ENCODE measurements at regions not wholly inside any gene's neighbourhood (a gene's known extent, or its start where the extent isn't known, plus 50 kb on each side); places are given as distances from the start of the nearest gene placed in this dataset.

- Mint-ChIP-seq H3K4me3 (no peak overlapping the region), H3K36me3 (no peaks in the 10 kb centered on the region), H3K27ac (no peak overlapping the region), H3K27me3 (peaks cover 0 to 4% (median 2%) of the 10 kb centered on the region in 3 donors), H3K4me1 (peaks cover 5 to 17% (median 11%) of the 10 kb centered on the region in 3 donors), H3K9me3 (no peaks in the 10 kb centered on the region)
- no peak for ATAC-seq (ENCODE audit: low read depth in 2 of 2)
- DNase-seq: no peak
These were observed 75.0 kb upstream of the CALM2 start for GRCh38 chr2:47251404-47251675.

GRCh38 chr2:47250586-47251403 lies 74.5 kb upstream of the CALM2 start:
- no peaks in the 10 kb centered on the region for H3K9me3 Mint-ChIP-seq
- ATAC-seq (ENCODE audit: low read depth in 2 of 2) (no peak), DNase-seq (no peak)
- H3K27me3 Mint-ChIP-seq: peaks cover 0 to 10% (median 8%) of the 10 kb centered on the region in 3 donors
- peak overlapping the region in 1 of 6 donors; percentile 42 for H3K27ac Mint-ChIP-seq
- no peak overlapping the region for H3K4me3 Mint-ChIP-seq
- H3K4me1 Mint-ChIP-seq: peaks cover 5 to 17% (median 11%) of the 10 kb centered on the region in 3 donors
- H3K36me3 Mint-ChIP-seq: no peaks in the 10 kb centered on the region

GRCh38 chr2:47249931-47250330 lies 73.6 kb upstream of the CALM2 start:
- H3K27me3 Mint-ChIP-seq: peaks cover 5 to 16% (median 8%) of the 10 kb centered on the region in 3 donors
- H3K4me3 Mint-ChIP-seq: no peak overlapping the region
- H3K9me3 Mint-ChIP-seq: no peaks in the 10 kb centered on the region
- peaks cover 5 to 22% (median 8%) of the 10 kb centered on the region in 3 donors for H3K4me1 Mint-ChIP-seq
- ATAC-seq (ENCODE audit: low read depth in 2 of 2) (no peak), DNase-seq (no peak)
- H3K27ac Mint-ChIP-seq: no peak overlapping the region
- H3K36me3 Mint-ChIP-seq: no peaks in the 10 kb centered on the region

GRCh38 chr2:47249157-47249900 lies 73.0 kb upstream of the CALM2 start:
- Mint-ChIP-seq H3K4me1 (peaks cover under 1 to 19% (median 4%) of the 10 kb centered on the region in 3 donors), H3K27me3 (peaks cover 5 to 16% (median 8%) of the 10 kb centered on the region in 3 donors), H3K36me3 (no peaks in the 10 kb centered on the region), H3K4me3 (no peak overlapping the region), H3K9me3 (no peaks in the 10 kb centered on the region), H3K27ac (no peak overlapping the region)
- ATAC-seq (ENCODE audit: low read depth in 2 of 2) (no peak), DNase-seq (no peak)

GRCh38 chr2:47243596-47244323 lies 67.4 kb upstream of the CALM2 start:
- Mint-ChIP-seq H3K27ac (peak overlapping the region in 1 of 6 donors; percentile 93), H3K9me3 (no peaks in the 10 kb centered on the region), H3K4me3 (no peak overlapping the region), H3K36me3 (no peaks in the 10 kb centered on the region), H3K4me1 (peaks cover 0 to 5% (median 0%) of the 10 kb centered on the region in 3 donors), H3K27me3 (peaks cover 5 to 16% (median 8%) of the 10 kb centered on the region in 3 donors)
- DNase-seq (no peak), ATAC-seq (ENCODE audit: low read depth in 2 of 2) (no peak)

GRCh38 chr2:47241715-47242114 lies 65.4 kb upstream of the CALM2 start:
- no peak for ATAC-seq (ENCODE audit: low read depth in 2 of 2)
- Mint-ChIP-seq H3K9me3 (no peaks in the 10 kb centered on the region), H3K4me3 (no peak overlapping the region), H3K4me1 (peaks cover 0 to 5% (median 0%) of the 10 kb centered on the region in 3 donors), H3K27me3 (peaks cover 5 to 15% (median 8%) of the 10 kb centered on the region in 3 donors), H3K27ac (no peak overlapping the region), H3K36me3 (no peaks in the 10 kb centered on the region)
- DNase-seq: no peak

GRCh38 chr2:47239119-47239969 lies 63.0 kb upstream of the CALM2 start:
- Mint-ChIP-seq H3K27ac (no peak overlapping the region), H3K36me3 (no peaks in the 10 kb centered on the region), H3K4me3 (no peak overlapping the region), H3K27me3 (peaks cover 0 to 6% (median 1%) of the 10 kb centered on the region in 3 donors), H3K4me1 (no peaks in the 10 kb centered on the region), H3K9me3 (peaks cover 0 to 2% (median 0%) of the 10 kb centered on the region in 7 donors)
- no peak for ATAC-seq (ENCODE audit: low read depth in 2 of 2)
- no peak for DNase-seq

GRCh38 chr2:47238638-47239037 lies 62.3 kb upstream of the CALM2 start:
- H3K4me3 Mint-ChIP-seq: no peak overlapping the region
- no peaks in the 10 kb centered on the region for H3K36me3 Mint-ChIP-seq
- no peak overlapping the region for H3K27ac Mint-ChIP-seq

GRCh38 chr2:47237375-47238334 lies 61.3 kb upstream of the CALM2 start:
- Mint-ChIP-seq H3K36me3 (no peaks in the 10 kb centered on the region), H3K9me3 (peaks cover 0 to 2% (median 0%) of the 10 kb centered on the region in 7 donors), H3K4me1 (no peaks in the 10 kb centered on the region), H3K4me3 (no peak overlapping the region), H3K27ac (peak overlapping the region in 1 of 6 donors; percentile 50), H3K27me3 (peaks cover 0 to 11% (median 10%) of the 10 kb centered on the region in 3 donors)
- DNase-seq (no peak), ATAC-seq (ENCODE audit: low read depth in 2 of 2) (no peak)

More at GRCh38 chr2:47238638-47239037, 62.3 kb upstream of the CALM2 start:
- ATAC-seq (ENCODE audit: low read depth in 2 of 2): no peak
- Mint-ChIP-seq H3K27me3 (peaks cover 0 to 11% (median 8%) of the 10 kb centered on the region in 3 donors), H3K4me1 (no peaks in the 10 kb centered on the region), H3K9me3 (peaks cover 0 to 2% (median 0%) of the 10 kb centered on the region in 7 donors)
- no peak for DNase-seq

- DNase-seq (no peak), ATAC-seq (ENCODE audit: low read depth in 2 of 2) (no peak)
- peak overlapping the region in 1 of 8 donors; percentile 61 for H3K4me3 Mint-ChIP-seq
- no peaks in the 10 kb centered on the region for H3K4me1 Mint-ChIP-seq
- H3K27ac Mint-ChIP-seq: no peak overlapping the region
- H3K36me3 Mint-ChIP-seq: no peaks in the 10 kb centered on the region
- H3K9me3 Mint-ChIP-seq: peaks cover 0 to 2% (median 0%) of the 10 kb centered on the region in 7 donors
- H3K27me3 Mint-ChIP-seq: peaks cover 0 to 11% (median 10%) of the 10 kb centered on the region in 3 donors
These were observed 60.3 kb upstream of the CALM2 start for GRCh38 chr2:47236503-47237215.

GRCh38 chr2:47235132-47235531 lies 58.8 kb upstream of the CALM2 start:
- H3K9me3 Mint-ChIP-seq: peaks cover 0 to 2% (median 0%) of the 10 kb centered on the region in 7 donors
- DNase-seq: no peak
- H3K4me1 Mint-ChIP-seq: no peaks in the 10 kb centered on the region
- no peak overlapping the region for H3K27ac Mint-ChIP-seq
- no peak overlapping the region for H3K4me3 Mint-ChIP-seq
- ATAC-seq (ENCODE audit: low read depth in 2 of 2): no peak
- H3K36me3 Mint-ChIP-seq: no peaks in the 10 kb centered on the region
- H3K27me3 Mint-ChIP-seq: peaks cover 0 to 11% (median 10%) of the 10 kb centered on the region in 3 donors
